ENCODE measurements at regions not wholly inside any gene's neighbourhood (a gene's known extent, or its start where the extent isn't known, plus 50 kb on each side); places are given as distances from the start of the nearest gene placed in this dataset.

- no peak for DNase-seq (ENCODE audit: low read depth, low spot score)
- POLR2A ChIA-PET = no interaction called here
These were observed 85.1 kb upstream of the ZCCHC13 start for GRCh38 chrX:74218895-74219294.

GRCh38 chrX:74216421-74216820 lies 87.6 kb upstream of the ZCCHC13 start:
- no peak overlapping the region for H3K27ac ChIP-seq (ENCODE audit: low read depth, low read length)
- TF ChIP-seq MAX (IDR thresholded peaks at IDR 0.05) (no peak), EZH2 (IDR thresholded peaks at IDR 0.05) (no peak), ZFX (IDR thresholded peaks at IDR 0.05) (no peak), JUND (IDR thresholded peaks at IDR 0.05) (no peak), POLR2AphosphoS5 (IDR thresholded peaks at IDR 0.05; ENCODE audit: low read depth, low read length) (no peak), POLR2A (IDR thresholded peaks at IDR 0.05; ENCODE audit: borderline replicate concordance, extremely low read depth, insufficient read depth, insufficient read length) (no peak), TCF7L2 (IDR thresholded peaks at IDR 0.05; ENCODE audit: borderline replicate concordance, extremely low read depth, insufficient read depth, insufficient read length) (no peak), RAD21 (IDR thresholded peaks at IDR 0.05; ENCODE audit: low read depth) (no peak), SRF (IDR thresholded peaks at IDR 0.05; ENCODE audit: low read depth) (no peak), SP1 (IDR thresholded peaks at IDR 0.05; ENCODE audit: low read depth) (no peak), ZBTB33 (IDR thresholded peaks at IDR 0.05; ENCODE audit: extremely low read depth, insufficient replicate concordance, low read length) (no peak)
- TF ChIP-seq, protein P1, sequence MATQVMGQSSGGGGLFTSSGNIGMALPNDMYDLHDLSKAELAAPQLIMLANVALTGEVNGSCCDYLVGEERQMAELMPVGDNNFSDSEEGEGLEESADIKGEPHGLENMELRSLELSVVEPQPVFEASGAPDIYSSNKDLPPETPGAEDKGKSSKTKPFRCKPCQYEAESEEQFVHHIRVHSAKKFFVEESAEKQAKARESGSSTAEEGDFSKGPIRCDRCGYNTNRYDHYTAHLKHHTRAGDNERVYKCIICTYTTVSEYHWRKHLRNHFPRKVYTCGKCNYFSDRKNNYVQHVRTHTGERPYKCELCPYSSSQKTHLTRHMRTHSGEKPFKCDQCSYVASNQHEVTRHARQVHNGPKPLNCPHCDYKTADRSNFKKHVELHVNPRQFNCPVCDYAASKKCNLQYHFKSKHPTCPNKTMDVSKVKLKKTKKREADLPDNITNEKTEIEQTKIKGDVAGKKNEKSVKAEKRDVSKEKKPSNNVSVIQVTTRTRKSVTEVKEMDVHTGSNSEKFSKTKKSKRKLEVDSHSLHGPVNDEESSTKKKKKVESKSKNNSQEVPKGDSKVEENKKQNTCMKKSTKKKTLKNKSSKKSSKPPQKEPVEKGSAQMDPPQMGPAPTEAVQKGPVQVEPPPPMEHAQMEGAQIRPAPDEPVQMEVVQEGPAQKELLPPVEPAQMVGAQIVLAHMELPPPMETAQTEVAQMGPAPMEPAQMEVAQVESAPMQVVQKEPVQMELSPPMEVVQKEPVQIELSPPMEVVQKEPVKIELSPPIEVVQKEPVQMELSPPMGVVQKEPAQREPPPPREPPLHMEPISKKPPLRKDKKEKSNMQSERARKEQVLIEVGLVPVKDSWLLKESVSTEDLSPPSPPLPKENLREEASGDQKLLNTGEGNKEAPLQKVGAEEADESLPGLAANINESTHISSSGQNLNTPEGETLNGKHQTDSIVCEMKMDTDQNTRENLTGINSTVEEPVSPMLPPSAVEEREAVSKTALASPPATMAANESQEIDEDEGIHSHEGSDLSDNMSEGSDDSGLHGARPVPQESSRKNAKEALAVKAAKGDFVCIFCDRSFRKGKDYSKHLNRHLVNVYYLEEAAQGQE (IDR thresholded peaks at IDR 0.05; ENCODE audit: low read depth) = no peak
- ChIA-PET POLR2A (no interaction called here), CTCF (no interaction called here), RAD21 (ENCODE audit: low non-redundant PET in 1 of 2, low total read pairs in 2 of 2, uncharacterized antibody in 2 of 2, unreplicated experiment in 2 of 2) (no interaction called here)
- H3K4me2 ChIP-seq (ENCODE audit: low read length) = no peak overlapping the region
- H2AFZ ChIP-seq (ENCODE audit: low read depth, low read length, poor library complexity, severe bottlenecking) = no peak overlapping the region
- H3K36me3 ChIP-seq (ENCODE audit: control insufficient read depth in 1 of 2, insufficient read depth in 2 of 2, low read length in 2 of 2) = no peaks in the 10 kb centered on the region
- no peak overlapping the region for H3K9ac ChIP-seq (ENCODE audit: low read length)
- no TSS peak for BruUV-seq (replicated peaks)
- no peaks in the 10 kb centered on the region for H3K27me3 ChIP-seq (ENCODE audit: insufficient read depth, low read length)
- H3K79me2 ChIP-seq (ENCODE audit: insufficient read depth, low read length) = 0 out of 2 replicates have a peak, but pooled peaks cover 3% of the 10 kb centered on the region
- H3K9me3 ChIP-seq (ENCODE audit: control insufficient read depth in 1 of 2, insufficient read depth in 1 of 2, low read depth in 1 of 2, low read length in 2 of 2) = no peaks in the 10 kb centered on the region
- DNase-seq (ENCODE audit: low read depth, low spot score) (no peak), ATAC-seq (no peak)
- no peaks in the 10 kb centered on the region for H4K20me1 ChIP-seq (ENCODE audit: insufficient read depth)
- no peak overlapping the region for H3K4me3 ChIP-seq (replicated peaks in 1 of 2; ENCODE audit: low read depth in 1 of 2, low read length in 2 of 2)
- H3K4me1 ChIP-seq (ENCODE audit: control insufficient read depth in 1 of 2, insufficient read depth in 2 of 2, low read length in 2 of 2) = no peaks in the 10 kb centered on the region
- intact Hi-C loops (cut with micrococcal nuclease) = no loop called here
- H3K9me2 ChIP-seq (ENCODE audit: insufficient read depth) = no peaks in the 10 kb centered on the region

More at GRCh38 chrX:74218895-74219294, 85.1 kb upstream of the ZCCHC13 start:
- no TSS peak for BruUV-seq (replicated peaks)
- no peak for TF ChIP-seq SRF (IDR thresholded peaks at IDR 0.05; ENCODE audit: low read depth)
- no peak for TF ChIP-seq JUND (IDR thresholded peaks at IDR 0.05)
- TF ChIP-seq RAD21 (IDR thresholded peaks at IDR 0.05; ENCODE audit: low read depth) = no peak
- TF ChIP-seq ZNF274 (IDR thresholded peaks at IDR 0.05; ENCODE audit: low read depth, low read length) = no peak
- no peak for TF ChIP-seq TCF7L2 (IDR thresholded peaks at IDR 0.05; ENCODE audit: borderline replicate concordance, extremely low read depth, insufficient read depth, insufficient read length)
- TF ChIP-seq MAX (IDR thresholded peaks at IDR 0.05) = no peak
- no peak for TF ChIP-seq SIN3A (IDR thresholded peaks at IDR 0.05; ENCODE audit: low read depth)
- TF ChIP-seq SP1 (IDR thresholded peaks at IDR 0.05; ENCODE audit: low read depth) = no peak
- intact Hi-C loops (cut with micrococcal nuclease) = no loop called here
- Histone ChIP-seq H3K27me3 (ENCODE audit: insufficient read depth, low read length) (no peaks in the 10 kb centered on the region), H3K9ac (ENCODE audit: low read length) (no peak overlapping the region), H3K4me2 (ENCODE audit: low read length) (no peak overlapping the region), H3K4me3 (replicated peaks in 1 of 2; ENCODE audit: low read depth in 1 of 2, low read length in 2 of 2) (no peak overlapping the region), H2AFZ (ENCODE audit: low read depth, low read length, poor library complexity, severe bottlenecking) (no peak overlapping the region), H3K9me2 (ENCODE audit: insufficient read depth) (no peaks in the 10 kb centered on the region), H4K20me1 (ENCODE audit: insufficient read depth) (no peaks in the 10 kb centered on the region), H3K79me2 (ENCODE audit: insufficient read depth, low read length) (0 out of 2 replicates have a peak, but pooled peaks cover 1% of the 10 kb centered on the region), H3K9me3 (ENCODE audit: control insufficient read depth in 1 of 2, insufficient read depth in 1 of 2, low read depth in 1 of 2, low read length in 2 of 2) (no peaks in the 10 kb centered on the region), H3K4me1 (ENCODE audit: control insufficient read depth in 1 of 2, insufficient read depth in 2 of 2, low read length in 2 of 2) (no peaks in the 10 kb centered on the region), H3K27ac (ENCODE audit: low read depth, low read length) (no peak overlapping the region), H3K36me3 (ENCODE audit: control insufficient read depth in 1 of 2, insufficient read depth in 2 of 2, low read length in 2 of 2) (no peaks in the 10 kb centered on the region)
- CTCF ChIA-PET = no interaction called here
- RAD21 ChIA-PET (ENCODE audit: low non-redundant PET in 1 of 2, low total read pairs in 2 of 2, uncharacterized antibody in 2 of 2, unreplicated experiment in 2 of 2) = no interaction called here
- ATAC-seq = no peak
